Mucosa of descending colon (tissue), 3 donors: ENCODE measurements at regions not wholly inside any gene's neighbourhood (a gene's known extent, or its start where the extent isn't known, plus 50 kb on each side); places are given as distances from the start of the nearest gene placed in this dataset.

Experiments used
- ATAC-seq: fragments of 200-7000 bp; cut with Tn5 transposase; one replicate; pipeline ENCODE4 v1.9.1; 2020; ENCODE audit warnings: mild to moderate bottlenecking, moderate library complexity
- DNase-seq, 3 donors: peaks; one replicate each; pipeline ENCODE4 v3.0.0-alpha.2; 2020
- H3K36me3 ChIP-seq: fragments of 200-600 bp; one replicate; pipeline ENCODE4 v1.8.0; 2021; ENCODE audit warnings: low read depth, mild to moderate bottlenecking
- H3K4me1 ChIP-seq: fragments of 200-600 bp; one replicate; pipeline ENCODE4 v1.8.0; 2021; ENCODE audit warnings: low read depth, mild to moderate bottlenecking
- H3K4me3 ChIP-seq: fragments of 200-600 bp; one replicate; pipeline ENCODE4 v1.8.0; 2021; ENCODE audit warnings: mild to moderate bottlenecking
- H3K9me3 ChIP-seq: fragments of 200-600 bp; one replicate; pipeline ENCODE4 v1.8.0; 2021; ENCODE audit warnings: mild to moderate bottlenecking
- intact Hi-C, 2 donors: fragments of 100-400 bp; cut with DNase I in 1 of 2; cut with micrococcal nuclease in 1 of 2; formaldehyde crosslinking; loops; one replicate each; pipeline versions ENCODE4 v1.11.0 to v1.11.1; 2022; cut with DNase I, micrococcal nuclease
- TF ChIP-seq, protein P1 (sequence below): fragments of 200-600 bp; IDR thresholded peaks from one replicate; pipeline ENCODE4 v1.8.0; 2022; ENCODE audit warnings: antibody characterized with exemption, mild to moderate bottlenecking
- donor health status: DM: no; HTN: no; CAD: no; lungs with moderate emphysema.
- donor health status: DM: no; HTN: no; CAD: no.
- donor health status: DM: no; HTN: yes; CAD: no.

DNA sequence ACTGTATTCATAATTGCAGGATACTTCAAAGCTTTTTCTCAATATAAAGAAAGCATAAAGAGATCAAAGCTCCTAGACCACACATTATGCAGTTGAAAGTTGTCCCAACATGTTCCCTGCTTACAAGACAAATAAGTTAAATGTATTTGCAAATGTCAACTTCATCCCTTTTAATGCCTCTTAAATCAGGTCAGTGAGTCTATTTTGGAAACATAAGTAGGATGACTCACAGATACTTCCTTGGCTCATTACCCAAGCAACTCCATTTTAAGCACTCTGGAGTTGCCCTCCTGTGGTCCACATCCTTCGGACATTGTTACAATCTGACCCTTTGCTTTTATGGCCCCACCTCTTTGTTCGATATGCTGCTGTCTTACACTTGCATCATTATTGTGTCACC, 162.0 kb downstream of the FAXC start:
- H3K4me1 ChIP-seq = no peaks in the 10 kb centered on the region
- H3K36me3 ChIP-seq = no peaks in the 10 kb centered on the region
- intact Hi-C loops = no loop called here
- DNase-seq (no peak), ATAC-seq (no peak)
- TF ChIP-seq, protein P1, sequence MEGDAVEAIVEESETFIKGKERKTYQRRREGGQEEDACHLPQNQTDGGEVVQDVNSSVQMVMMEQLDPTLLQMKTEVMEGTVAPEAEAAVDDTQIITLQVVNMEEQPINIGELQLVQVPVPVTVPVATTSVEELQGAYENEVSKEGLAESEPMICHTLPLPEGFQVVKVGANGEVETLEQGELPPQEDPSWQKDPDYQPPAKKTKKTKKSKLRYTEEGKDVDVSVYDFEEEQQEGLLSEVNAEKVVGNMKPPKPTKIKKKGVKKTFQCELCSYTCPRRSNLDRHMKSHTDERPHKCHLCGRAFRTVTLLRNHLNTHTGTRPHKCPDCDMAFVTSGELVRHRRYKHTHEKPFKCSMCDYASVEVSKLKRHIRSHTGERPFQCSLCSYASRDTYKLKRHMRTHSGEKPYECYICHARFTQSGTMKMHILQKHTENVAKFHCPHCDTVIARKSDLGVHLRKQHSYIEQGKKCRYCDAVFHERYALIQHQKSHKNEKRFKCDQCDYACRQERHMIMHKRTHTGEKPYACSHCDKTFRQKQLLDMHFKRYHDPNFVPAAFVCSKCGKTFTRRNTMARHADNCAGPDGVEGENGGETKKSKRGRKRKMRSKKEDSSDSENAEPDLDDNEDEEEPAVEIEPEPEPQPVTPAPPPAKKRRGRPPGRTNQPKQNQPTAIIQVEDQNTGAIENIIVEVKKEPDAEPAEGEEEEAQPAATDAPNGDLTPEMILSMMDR = no peak
- H3K4me3 ChIP-seq = no peak overlapping the region
- no peaks in the 10 kb centered on the region for H3K9me3 ChIP-seq

DNA sequence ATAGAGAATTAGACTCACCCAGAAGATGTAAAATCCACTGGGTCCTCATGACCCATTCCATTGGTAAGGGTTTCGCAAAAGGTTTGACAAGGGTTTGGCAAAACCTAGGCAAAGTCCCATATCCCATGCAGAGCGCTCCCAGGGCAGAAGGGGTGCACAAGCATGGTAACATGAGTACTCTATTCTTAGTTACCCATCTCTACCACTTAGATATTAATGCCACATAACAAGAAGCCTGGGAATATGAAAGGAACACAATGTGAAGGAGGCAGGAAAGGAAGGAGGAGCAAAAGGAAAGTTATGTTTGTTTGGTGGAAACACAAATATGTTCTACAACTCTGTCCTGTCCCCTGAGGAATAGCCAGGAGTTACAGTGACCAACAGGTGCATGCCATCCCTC, 163.1 kb downstream of the FAXC start:
- TF ChIP-seq, protein P1 = no peak
- DNase-seq = no peak
- Histone ChIP-seq H3K4me3 (no peak overlapping the region), H3K9me3 (no peaks in the 10 kb centered on the region), H3K36me3 (no peaks in the 10 kb centered on the region), H3K4me1 (no peaks in the 10 kb centered on the region)
- intact Hi-C loops = no loop called here
- no peak for ATAC-seq

DNA sequence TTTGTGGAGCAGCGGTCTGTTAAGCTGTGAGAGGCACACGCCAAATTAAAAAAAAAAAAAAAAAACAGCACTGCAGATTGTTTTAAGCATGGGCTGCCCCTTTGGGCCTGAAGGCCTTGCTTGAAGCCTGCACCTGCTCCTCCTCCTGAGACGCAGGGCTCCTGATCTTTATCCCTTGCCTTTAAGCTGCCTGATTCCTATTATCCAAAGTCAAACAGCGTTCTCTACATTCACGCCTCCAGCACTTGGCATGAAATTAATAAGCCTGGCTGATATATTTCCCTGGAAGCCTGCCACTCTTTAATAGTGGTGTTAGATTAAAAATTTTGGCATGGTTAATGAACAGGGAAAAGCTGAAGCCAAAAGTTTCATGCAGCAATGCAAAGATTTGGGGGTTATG, 163.9 kb downstream of the FAXC start:
- intact Hi-C loops = no loop called here
- Histone ChIP-seq H3K4me3 (no peak overlapping the region), H3K36me3 (no peaks in the 10 kb centered on the region), H3K4me1 (no peaks in the 10 kb centered on the region), H3K9me3 (no peaks in the 10 kb centered on the region)
- TF ChIP-seq, protein P1 = no peak
- ATAC-seq (no peak), DNase-seq (no peak)

DNA sequence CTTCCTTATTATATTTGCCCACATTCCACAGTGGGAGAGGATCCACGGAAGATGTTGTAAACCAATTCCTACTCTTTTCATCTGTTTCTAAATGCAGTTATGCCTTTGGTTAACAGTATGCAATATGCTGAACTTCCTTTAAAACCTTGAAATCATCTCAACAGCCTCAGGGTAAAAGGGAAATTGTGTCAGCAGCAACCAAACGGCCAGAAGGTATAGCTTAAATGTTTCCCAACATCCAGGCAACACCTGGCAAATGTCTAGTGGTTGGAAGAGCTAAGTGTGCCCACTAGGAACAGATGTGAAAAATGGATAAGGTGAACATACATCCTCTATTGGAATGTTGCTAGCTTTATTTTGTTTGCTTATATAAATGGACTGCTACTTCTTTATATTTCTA, 164.8 kb downstream of the FAXC start:
- intact Hi-C loops = no loop called here
- TF ChIP-seq, protein P1 = no peak
- DNase-seq (no peak), ATAC-seq (no peak)
- Histone ChIP-seq H3K36me3 (no peaks in the 10 kb centered on the region), H3K4me1 (no peaks in the 10 kb centered on the region), H3K9me3 (peaks cover 4% of the 10 kb centered on the region), H3K4me3 (no peak overlapping the region)

DNA sequence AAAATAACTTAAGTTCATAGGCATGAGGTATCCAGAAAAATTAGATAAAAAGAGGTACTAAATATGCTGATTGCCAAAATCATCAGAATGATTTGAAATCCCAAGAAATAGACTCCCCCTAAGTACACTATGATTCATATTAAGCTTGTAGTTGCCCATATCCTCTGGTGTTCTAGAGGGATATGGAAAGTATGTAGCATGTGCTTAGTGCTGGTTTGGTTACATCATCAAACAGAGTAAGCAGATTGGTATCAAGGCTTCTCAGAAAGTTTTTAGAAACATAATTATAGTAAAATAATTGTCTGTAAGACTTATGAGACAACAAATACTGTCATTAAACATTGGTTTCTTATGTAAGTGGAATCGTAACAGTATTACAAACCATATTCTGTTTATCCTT, 166.4 kb downstream of the FAXC start:
- Histone ChIP-seq H3K9me3 (peaks cover 4% of the 10 kb centered on the region), H3K36me3 (no peaks in the 10 kb centered on the region), H3K4me1 (no peaks in the 10 kb centered on the region), H3K4me3 (no peak overlapping the region)
- DNase-seq (no peak), ATAC-seq (no peak)
- intact Hi-C loops = no loop called here
- TF ChIP-seq, protein P1 = no peak

DNA sequence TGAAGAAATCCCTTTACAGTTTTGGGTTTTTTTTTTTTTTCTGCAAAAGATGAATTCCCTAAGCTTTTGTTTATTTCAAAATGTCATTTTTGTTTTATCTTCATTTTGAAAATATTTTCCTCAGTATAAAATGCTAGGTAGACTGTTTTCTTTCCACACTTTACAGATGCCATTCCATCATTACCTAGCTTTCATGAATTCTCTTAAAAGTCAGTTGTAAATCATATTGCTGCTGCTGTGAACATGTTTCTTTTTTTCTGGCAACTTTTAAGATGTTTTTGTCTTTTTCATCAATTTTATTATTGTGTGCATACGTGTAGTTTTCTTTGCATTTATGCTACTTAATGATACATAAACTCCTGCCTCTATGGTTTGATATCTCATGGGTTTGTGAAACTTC, 168.3 kb downstream of the FAXC start:
- DNase-seq = no peak
- intact Hi-C loops = no loop called here
- ATAC-seq = no peak
- H3K4me1 ChIP-seq = no peaks in the 10 kb centered on the region
- TF ChIP-seq, protein P1 = no peak
- no peaks in the 10 kb centered on the region for H3K36me3 ChIP-seq
- peaks cover 4% of the 10 kb centered on the region for H3K9me3 ChIP-seq
- no peak overlapping the region for H3K4me3 ChIP-seq
